ENCODE measurements at regions not wholly inside any gene's neighbourhood (a gene's known extent, or its start where the extent isn't known, plus 50 kb on each side); places are given as distances from the start of the nearest gene placed in this dataset.

- DNase-seq: no peak
Observed at GRCh38 chr12:111310076-111310870, 58.6 kb downstream of the PHETA1 start.

GRCh38 chr12:111309584-111309983 lies 59.3 kb downstream of the PHETA1 start:
- no peak for DNase-seq

DNA sequence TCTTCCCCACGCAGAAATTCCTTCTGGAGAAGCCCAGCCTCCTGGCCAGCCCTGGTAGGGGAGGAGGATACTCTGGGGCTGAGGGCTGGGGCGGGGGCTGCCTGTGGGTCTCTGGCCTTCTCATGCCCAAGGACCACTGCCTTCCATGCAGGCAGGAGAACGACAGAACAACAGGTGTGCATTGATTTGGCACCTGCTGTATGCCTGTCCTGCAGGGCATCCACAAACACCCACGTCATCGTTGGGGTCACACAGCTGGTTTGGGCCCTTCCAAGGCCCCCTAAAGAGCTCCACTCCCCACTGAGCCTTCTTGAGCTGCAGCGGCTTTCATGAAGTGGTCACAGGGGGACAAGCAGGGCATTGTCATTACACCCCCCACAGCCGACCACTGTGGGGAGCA lies 60.4 kb downstream of the PHETA1 start:
- no peak for DNase-seq

- DNase-seq: no peak
Observed at GRCh38 chr12:111304642-111305071, 64.2 kb downstream of the PHETA1 start.

DNA sequence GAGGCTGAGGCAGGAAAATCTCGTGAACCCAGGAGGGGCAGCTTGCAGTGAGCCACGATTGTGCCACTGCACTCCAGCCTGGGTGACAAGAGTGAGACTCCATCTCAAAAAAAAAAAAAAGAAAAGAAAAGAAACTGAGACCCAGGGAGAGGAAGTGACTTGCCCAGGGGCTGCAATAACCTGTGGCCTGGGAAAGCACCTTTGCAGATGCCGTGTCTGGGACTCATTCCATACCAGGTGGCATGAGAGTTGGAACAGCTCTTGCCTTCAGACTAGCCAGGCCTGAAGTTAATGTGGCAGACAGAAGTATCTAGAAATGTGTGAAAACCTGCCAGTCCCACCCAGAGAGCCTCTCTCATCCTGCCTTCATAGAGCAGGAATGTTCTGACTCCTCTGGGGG lies 65.4 kb downstream of the PHETA1 start:
- DNase-seq: no peak

GRCh38 chr12:111298582-111299436 lies 70.1 kb downstream of the PHETA1 start:
- no peak for DNase-seq

DNA sequence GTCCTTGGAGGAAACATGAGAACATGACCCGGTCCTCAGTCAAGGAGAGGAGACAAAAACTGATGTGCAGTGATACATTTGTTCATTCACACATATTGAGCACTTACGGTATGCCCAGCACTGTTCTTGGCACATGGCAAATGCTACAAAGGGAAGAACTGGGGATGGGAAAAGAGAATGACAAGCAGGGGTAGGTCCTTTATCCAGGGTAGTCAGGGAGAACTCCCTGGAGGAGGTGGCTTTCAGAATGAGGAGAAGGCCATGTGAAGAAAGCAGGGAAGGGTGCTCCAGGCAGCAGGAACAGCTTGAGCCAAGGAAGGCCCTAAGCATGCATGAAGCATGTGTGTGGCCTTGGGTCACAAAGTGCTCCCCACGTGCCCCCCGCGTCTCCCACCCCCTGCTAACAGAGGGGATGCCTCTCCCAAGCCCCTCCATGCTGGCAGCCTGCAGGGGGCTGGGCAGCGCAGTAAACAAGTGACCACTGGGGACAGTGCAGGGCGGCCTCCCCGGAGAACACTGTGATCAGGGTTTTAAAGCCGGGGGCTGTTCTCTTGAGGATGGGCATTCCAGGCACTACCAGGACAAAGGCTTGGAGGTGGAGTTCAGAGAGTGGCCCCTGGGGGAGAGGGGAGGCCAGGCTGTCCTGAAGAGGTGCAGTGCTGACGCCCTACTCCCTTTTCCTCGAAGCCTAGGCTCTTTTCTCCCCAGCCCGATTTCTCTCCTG lies 71.0 kb downstream of the PHETA1 start:
- no peak for DNase-seq

DNA sequence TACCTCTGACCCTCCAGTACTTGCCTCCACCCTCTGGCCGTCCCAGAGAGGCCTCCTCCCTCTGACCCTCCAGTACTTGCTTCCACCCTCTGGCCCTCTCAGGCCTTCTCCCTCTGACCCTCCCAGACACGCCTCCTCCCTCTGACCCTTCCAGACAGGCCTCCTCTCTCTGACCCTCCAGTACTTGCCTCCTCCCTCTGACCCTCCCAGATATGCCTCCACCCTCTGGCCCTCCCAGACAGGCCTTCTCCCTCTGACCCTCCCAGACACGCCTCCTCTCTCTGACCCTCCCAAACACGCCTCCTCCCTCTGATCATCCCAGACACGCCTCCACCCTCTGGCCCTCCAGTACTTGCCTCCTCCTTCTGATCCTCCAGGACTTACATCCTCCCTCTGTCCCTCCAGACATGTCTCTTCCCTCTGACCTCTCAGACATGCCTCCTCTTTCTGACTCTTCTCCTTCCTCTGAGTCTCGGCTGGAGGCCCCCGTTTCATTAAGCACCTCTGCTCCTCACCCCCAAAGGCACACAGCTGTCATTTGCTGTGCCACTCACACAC lies 71.9 kb downstream of the PHETA1 start:
- no peak for DNase-seq

- DNase-seq: no peak
Observed at GRCh38 chr12:111295176-111295575, 73.7 kb downstream of the PHETA1 start.

- no peak for DNase-seq
Observed at GRCh38 chr12:111293266-111294009, 75.5 kb downstream of the PHETA1 start.

DNA sequence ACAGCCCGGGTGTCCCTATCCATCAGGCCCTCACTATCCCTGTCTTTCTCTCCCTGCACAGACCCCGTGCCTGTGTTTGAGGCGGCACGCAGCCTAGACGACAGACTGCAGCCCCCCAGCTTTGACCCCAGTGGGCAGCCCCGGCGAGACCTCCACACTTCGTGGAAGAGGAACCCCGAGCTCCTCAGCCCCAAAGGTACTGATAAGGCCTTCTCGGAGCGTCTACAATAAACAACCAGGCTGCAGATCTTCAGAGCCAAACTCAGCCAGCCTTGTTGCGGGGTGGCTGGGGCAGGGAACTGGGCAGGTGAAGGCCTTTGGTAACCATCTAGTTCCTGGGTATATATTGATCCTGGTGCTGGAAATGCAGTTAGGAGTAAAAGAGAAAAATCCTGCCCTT lies 77.5 kb downstream of the PHETA1 start:
- no peak for DNase-seq

- no peak for DNase-seq
Observed at GRCh38 chr12:111288771-111289170, 80.1 kb downstream of the PHETA1 start.

DNA sequence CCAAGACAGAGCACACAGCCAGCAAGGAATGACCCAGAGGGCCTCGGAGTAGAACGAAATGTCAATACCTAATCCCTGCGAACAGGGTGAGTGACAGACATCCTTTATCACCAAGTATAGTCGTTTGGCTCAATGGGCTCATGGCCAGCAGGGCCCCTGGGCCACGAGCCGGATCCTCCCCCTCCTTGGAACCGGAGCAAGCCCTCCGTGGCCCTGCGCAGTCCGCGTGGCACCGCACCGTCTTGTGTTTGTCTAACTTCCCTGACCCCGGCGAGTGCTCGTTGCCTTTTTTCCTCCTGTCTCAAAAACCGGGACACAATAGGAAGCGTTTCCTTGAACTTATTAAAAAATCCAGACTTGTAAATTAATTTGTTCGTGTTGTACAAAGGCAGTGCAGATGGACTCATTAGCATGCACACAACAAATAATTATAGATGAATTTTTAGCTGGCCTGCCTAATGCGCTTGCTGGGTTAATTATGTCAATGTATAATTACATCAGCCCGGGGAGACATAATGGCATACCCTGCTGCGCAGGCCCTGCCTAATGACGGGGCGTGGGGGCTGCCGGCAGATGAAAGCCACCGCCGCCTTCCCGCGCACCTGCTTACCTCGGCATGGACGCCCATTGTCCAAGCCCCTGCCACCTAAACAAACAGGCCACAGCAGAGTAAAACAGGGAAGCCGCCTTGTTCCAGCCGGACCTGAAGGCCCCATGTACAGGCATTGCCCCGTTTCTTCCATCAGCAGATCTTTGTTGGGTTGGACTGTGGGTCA lies 81.6 kb downstream of the PHETA1 start:
- no peak for DNase-seq

DNA sequence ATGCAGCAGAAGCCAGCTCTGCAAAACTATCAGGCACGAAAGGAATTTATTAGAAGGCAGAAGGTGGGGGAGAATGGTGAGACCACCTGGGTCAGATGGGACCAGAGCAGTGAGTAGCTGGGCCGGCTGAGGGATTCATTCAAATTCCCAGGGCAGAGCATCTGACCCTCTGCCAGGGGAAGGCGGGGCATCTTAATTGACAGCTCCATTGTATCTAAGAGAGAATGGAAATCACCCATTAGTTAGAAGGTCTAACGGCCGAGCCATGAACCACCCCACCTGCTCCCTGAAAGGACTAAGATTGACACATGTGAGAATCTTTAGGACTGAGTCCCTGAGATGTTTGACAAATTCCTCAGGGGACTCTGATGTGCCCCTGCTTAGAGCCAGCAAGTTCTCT lies 83.7 kb downstream of the PHETA1 start:
- DNase-seq: no peak

GRCh38 chr12:111284709-111285108 lies 84.2 kb downstream of the PHETA1 start:
- DNase-seq: no peak

GRCh38 chr12:111283966-111284365 lies 84.9 kb downstream of the PHETA1 start:
- no peak for DNase-seq

- no peak for DNase-seq
Observed at GRCh38 chr12:111283521-111283920, 85.4 kb downstream of the PHETA1 start.

- DNase-seq: no peak
Observed at GRCh38 chr12:111277570-111277969, 91.3 kb downstream of the PHETA1 start.

DNA sequence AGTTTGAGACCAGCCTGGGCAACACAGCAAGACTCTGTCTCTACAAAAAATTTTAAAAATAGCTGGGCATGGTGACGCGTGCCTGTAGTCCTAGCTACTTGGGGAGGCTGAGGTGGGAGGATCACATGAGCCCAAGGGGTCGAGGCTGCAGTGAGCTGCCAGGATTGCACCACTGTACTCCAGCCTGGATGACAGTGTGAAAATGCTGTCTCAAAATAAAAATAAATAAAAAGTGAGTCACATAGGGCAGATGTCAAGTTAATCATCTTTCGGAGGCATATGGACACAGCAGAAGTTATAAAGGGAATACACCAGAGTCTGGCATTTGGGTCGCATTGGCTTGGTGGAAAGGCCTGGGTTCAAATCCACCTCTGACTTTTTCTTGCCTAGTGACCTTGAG lies 92.7 kb downstream of the PHETA1 start:
- no peak for DNase-seq

- no peak for DNase-seq
Observed at GRCh38 chr12:111275308-111275707, 93.6 kb downstream of the PHETA1 start.

DNA sequence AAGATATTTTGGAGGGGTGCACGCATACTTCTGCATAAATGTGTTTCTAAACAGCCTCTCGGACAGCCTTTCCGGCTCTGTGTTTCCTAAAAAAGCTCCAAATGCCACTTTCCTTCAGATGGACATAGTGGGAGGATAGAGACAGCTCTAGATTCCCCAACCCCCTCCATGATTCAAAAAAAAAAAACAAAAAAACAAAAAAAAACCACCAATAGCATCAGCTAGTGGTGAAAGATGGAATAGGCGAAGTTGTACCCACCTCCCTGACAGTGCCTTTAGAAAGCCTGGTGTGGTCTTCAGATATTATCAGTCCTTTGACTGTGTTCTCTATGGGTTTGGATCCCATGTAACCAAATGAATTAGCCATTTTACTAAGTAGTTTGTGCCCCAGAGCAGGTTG lies 94.1 kb downstream of the PHETA1 start:
- no peak for DNase-seq
